HG03108 (cell line): ENCODE measurements at regions not wholly inside any gene's neighbourhood (a gene's known extent, or its start where the extent isn't known, plus 50 kb on each side); places are given as distances from the start of the nearest gene placed in this dataset.

Experiments
- ATAC-seq: cut with Tn5 transposase; IDR thresholded peaks from one replicate; pipeline ENCODE4 v1.9.1; 2021; ENCODE audit warnings: moderate library complexity; ENCODE audit not compliant: unreplicated experiment

- no peak for ATAC-seq
These were observed 509.7 kb downstream of the CCDC85A start for GRCh38 chr2:56693501-56693900.

DNA sequence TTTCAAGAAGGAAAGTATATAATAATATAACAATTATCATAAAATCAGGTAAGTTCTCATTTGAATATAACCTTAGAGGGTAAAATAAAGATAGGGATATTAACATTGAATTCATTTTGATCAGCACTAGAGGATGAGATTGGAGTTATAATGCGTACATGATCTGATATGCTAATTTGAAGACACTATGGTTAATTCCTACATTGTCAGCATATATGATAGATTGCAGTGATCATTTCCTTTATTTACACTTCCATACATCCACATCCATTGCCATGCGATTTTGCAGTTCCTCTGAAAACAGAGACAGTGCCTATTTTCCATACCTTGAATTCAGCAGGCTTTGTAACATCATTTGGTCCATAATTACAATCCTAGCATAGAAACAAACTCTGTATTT lies 519.2 kb downstream of the CCDC85A start:
- ATAC-seq: no peak

GRCh38 chr2:56705713-56706112 lies 521.9 kb downstream of the CCDC85A start:
- ATAC-seq: no peak

- no peak for ATAC-seq
These were observed 523.4 kb downstream of the CCDC85A start for GRCh38 chr2:56707218-56707617.

DNA sequence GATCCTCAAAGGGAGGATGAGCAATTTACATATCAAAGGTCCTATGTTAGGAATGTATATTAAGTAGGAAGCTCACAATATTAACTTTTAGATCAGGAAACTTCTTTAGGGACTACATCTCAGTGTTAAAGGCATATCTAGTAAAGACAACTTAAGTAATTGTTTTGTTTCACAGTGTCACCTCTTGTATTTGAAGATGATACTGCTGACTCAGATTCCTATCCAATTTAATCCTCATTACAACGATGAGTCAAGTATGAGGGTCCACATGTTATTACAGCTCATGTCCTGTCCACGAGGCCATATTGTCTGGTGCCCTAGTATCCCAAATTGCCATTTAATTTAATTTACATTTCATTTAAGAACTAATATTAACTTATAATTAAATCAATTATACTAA lies 523.9 kb downstream of the CCDC85A start:
- ATAC-seq: no peak

- ATAC-seq: no peak
These were observed 525.4 kb downstream of the CCDC85A start for GRCh38 chr2:56709181-56709580.

GRCh38 chr2:56713161-56713676 lies 529.4 kb downstream of the CCDC85A start:
- no peak for ATAC-seq

DNA sequence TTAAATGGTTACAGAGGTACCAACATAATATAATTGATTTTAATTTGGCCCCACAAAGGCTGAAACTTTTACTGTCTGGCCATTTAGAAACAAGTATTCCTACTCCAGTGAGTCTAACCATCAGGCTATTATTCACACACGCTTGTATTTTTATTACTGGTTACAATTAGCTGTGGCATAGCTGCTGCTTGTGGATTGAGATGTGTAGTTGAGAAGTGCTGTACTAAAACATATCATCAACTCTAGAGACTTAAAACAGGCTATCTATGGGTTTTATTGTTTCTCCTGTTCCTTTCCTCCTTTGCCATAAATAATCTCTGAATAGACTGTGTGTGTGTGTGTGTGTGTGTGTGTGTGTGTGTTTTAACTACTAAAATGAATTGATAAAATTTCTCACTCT lies 530.2 kb downstream of the CCDC85A start:
- ATAC-seq: no peak

DNA sequence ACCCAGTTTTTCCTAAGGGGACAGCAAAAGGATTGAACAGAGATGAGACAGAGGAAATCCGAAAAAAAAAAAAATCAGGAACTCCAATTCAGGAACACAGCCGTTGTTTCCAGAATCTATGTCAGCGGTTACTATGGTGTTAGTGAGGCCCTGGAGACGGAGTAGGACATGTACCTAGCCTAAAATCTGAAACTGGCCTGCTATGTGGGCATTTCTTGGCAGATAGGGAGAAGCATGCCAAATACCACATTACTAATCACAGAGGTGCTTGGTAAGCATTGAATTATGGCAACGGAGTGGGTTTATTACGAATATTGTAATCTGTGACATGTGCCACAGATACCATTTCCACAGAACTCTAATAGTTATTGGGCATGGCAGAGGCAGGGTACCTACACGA lies 530.6 kb downstream of the CCDC85A start:
- ATAC-seq: no peak

DNA sequence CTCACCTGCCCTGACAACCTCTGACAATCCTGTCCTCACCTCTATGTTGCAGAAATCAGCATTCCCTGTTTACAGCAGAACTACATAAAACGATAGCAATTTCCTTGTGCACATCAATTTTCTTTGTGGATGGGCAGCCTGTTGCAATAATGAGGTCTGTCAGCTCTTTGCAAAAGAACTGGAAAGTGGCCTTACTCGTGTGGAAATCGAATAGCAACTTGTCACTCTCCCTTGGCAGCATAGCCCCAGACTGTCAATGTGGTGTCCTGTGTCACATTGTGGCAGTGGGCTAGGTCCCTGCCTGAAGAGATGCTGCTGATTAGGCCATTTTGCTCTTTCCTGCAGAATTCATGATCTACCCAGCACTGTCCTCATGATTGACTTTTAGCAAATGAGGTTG lies 531.9 kb downstream of the CCDC85A start:
- no peak for ATAC-seq

GRCh38 chr2:56718413-56718812 lies 534.6 kb downstream of the CCDC85A start:
- no peak for ATAC-seq

- no peak for ATAC-seq
These were observed 545.4 kb downstream of the CCDC85A start for GRCh38 chr2:56729212-56729611.

GRCh38 chr2:56732946-56733345 lies 549.2 kb downstream of the CCDC85A start:
- ATAC-seq: no peak

GRCh38 chr2:56739413-56739812 lies 555.6 kb downstream of the CCDC85A start:
- ATAC-seq: no peak

GRCh38 chr2:56741601-56742102 lies 557.9 kb downstream of the CCDC85A start:
- no peak for ATAC-seq

DNA sequence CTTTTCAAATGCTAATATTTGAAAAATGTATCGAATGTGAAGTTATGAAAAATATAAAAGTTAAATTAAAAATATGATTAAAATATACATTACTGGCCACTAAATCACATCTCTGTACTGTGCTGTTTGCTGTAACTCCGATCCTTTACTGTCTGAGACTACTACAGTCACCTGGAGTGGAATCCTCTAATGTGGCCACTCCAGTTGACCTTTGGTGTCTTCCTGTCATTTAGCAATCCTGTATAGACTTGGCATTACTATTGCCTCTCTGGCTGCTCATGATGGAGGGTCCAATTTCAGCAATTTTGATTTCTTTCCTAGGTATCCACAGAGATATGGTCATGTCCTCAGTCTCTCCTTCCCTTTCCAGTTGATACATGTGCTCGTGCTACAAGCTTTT lies 560.0 kb downstream of the CCDC85A start:
- no peak for ATAC-seq

GRCh38 chr2:56749152-56749752 lies 565.5 kb downstream of the CCDC85A start:
- ATAC-seq: peak; percentile 56

DNA sequence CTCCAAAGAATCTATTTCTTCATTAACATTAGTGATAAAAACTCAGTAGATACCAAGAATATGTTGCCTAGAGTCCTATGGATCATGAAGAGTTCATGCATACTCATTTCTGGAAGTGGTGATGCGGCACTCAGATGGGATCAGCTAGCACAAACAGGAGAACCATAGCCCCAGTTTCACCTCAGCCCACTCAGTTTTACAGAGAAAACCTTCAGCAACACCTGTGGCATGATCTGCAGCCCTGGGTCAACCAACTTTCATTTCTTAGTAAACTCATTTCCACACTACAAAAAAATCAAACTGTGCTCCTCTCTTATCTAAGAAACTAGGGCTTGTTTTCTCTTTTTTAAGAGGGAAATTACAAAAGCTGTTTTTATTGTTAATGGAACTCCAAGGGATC lies 569.4 kb downstream of the CCDC85A start:
- no peak for ATAC-seq

GRCh38 chr2:56754066-56754615 lies 570.4 kb downstream of the CCDC85A start:
- no peak for ATAC-seq

DNA sequence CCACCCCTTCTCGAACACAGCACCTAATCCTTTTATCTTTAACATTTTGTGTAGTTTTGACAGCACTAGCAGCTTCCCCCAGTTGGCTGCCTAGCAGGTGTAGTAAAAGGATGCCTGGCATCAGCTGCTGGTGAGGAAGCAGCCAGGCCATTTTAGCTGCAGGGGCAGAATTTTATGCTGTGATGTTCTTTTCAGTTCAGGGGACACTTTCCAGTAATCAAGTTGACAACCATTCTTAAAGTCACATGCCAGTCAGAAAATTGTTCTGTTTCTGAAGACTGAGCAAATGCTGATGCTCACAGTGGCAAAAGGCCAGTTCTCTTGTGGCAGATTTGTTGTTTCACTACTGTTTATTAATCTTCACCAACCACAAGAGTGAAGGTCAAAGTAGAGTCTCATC lies 570.8 kb downstream of the CCDC85A start:
- ATAC-seq: no peak

- no peak for ATAC-seq
These were observed 574.2 kb downstream of the CCDC85A start for GRCh38 chr2:56757884-56758545.

DNA sequence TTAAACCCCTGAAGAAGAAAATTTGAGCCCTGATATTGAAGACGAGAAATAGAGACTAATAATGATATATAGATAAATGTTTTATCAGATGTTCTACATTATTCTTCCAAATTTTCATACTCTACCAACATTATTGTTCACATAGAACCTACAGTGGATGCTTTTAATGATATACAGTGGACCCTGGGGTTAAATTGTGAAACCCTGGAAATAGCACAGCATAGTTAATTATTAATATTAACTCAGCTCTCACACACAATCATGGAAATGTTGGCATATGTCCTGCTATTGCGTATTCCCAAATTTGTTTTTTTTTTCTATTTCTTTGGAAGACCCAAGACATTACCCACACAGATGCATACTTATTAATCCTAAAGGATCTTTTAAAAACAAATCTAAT lies 579.9 kb downstream of the CCDC85A start:
- ATAC-seq: no peak
